GM18511 (cell line): ENCODE measurements at regions not wholly inside any gene's neighbourhood (a gene's known extent, or its start where the extent isn't known, plus 50 kb on each side); places are given as distances from the start of the nearest gene placed in this dataset.

Experiments used
- ATAC-seq: cut with Tn5 transposase; IDR thresholded peaks from one replicate; pipeline ENCODE4 v1.9.1; 2021; ENCODE audit warnings: mild to moderate bottlenecking, moderate library complexity; ENCODE audit not compliant: unreplicated experiment

GRCh38 chr16:72228014-72228413 lies 56.1 kb upstream of the PMFBP1 start:
- no peak for ATAC-seq

GRCh38 chr16:72226136-72226535 lies 54.2 kb upstream of the PMFBP1 start:
- no peak for ATAC-seq

- ATAC-seq, result no peak
Observed at GRCh38 chr16:72224260-72224768, 52.4 kb upstream of the PMFBP1 start.

- no peak for ATAC-seq
Observed at GRCh38 chr16:72222503-72222902, 50.5 kb upstream of the PMFBP1 start.
